BJ (cell line): ENCODE measurements at regions not wholly inside any gene's neighbourhood (a gene's known extent, or its start where the extent isn't known, plus 50 kb on each side); places are given as distances from the start of the nearest gene placed in this dataset.
"Not testable (repeated sequence)": the region's sequence is repeated elsewhere in the genome, so short reads cannot be mapped to it uniquely, and the experiment has no call there.

Experiments
- CTCF ChIA-PET: fragments of 350-600 bp; formaldehyde crosslinking; extraction: SDS; loops from one replicate; lab custom pipeline; 2021; ENCODE audit warnings: antibody characterized with exemption, inconsistent platforms; lab: Yijun Ruan, JAX
- POLR2A ChIA-PET: fragments of 300-600 bp; sonication (Branson Sonifier 250); formaldehyde crosslinking; extraction: SDS; loops from one replicate; lab custom pipeline; 2021; ENCODE audit warnings: antibody characterized with exemption; lab: Charles Lee
- DNase-seq: peaks from one replicate; pipeline ENCODE4 v3.0.0-alpha.2; 2011; ENCODE audit warnings: low read depth
- H3K27me3 ChIP-seq: 2 replicates; pipeline ENCODE4 v1.6.0; 2011; ENCODE audit warnings: low read length; ENCODE audit not compliant: control insufficient read depth, insufficient read depth
- H3K36me3 ChIP-seq: 2 replicates; pipeline ENCODE4 v1.5.1; 2011; ENCODE audit warnings: low read length; ENCODE audit not compliant: control insufficient read depth, insufficient read depth
- H3K4me3 ChIP-seq: 2 replicates; pipeline ENCODE4 v1.5.1; 2011; ENCODE audit warnings: low read depth, mild to moderate bottlenecking, control low read depth, low read length
- CTCF ChIP-seq: IDR thresholded peaks from 2 replicates; pipeline ENCODE4 v1.5.1; 2011; ENCODE audit warnings: low read depth, mild to moderate bottlenecking, control low read depth, inconsistent platforms, low read length, moderate library complexity; ENCODE audit not compliant: insufficient read depth

GRCh38 chr1:65552484-65552883 is 132.0 kb downstream of the LEPR start:
- POLR2A ChIA-PET, H3K4me3 ChIP-seq, DNase-seq, H3K27me3 ChIP-seq, H3K36me3 ChIP-seq, CTCF ChIA-PET: not testable (repeated sequence)

- H3K4me3 ChIP-seq, H3K36me3 ChIP-seq, H3K27me3 ChIP-seq, POLR2A ChIA-PET, DNase-seq: not testable (repeated sequence)
- CTCF ChIA-PET: interaction anchor here (1.5 kb wide), 1 partner anchor 18 kb away, joined by 3 read pairs; no protein-coding TSS in a partner anchor
Measured at GRCh38 chr1:65554086-65554764, 133.8 kb downstream of the LEPR start.

GRCh38 chr1:65554829-65555228 is 134.4 kb downstream of the LEPR start:
- no peaks in the 10 kb centered on the region for H3K27me3 ChIP-seq
- no peak overlapping the region for H3K4me3 ChIP-seq
- no peak for DNase-seq
- no peaks in the 10 kb centered on the region for H3K36me3 ChIP-seq
- TF ChIP-seq CTCF: no peak
- ChIA-PET CTCF (interaction anchor here (1.5 kb wide), 1 partner anchor 19 kb away, joined by 3 read pairs; no protein-coding TSS in a partner anchor), POLR2A (no interaction called here)

GRCh38 chr1:65558215-65558614 is 137.7 kb downstream of the LEPR start:
- TF ChIP-seq CTCF: no peak
- POLR2A ChIA-PET: no interaction called here
- CTCF ChIA-PET: no interaction called here
- Histone ChIP-seq H3K36me3 (no peaks in the 10 kb centered on the region), H3K27me3 (no peaks in the 10 kb centered on the region), H3K4me3 (no peak overlapping the region)
- no peak for DNase-seq

GRCh38 chr1:65564493-65564892 is 144.0 kb downstream of the LEPR start:
- no peak for TF ChIP-seq CTCF
- Histone ChIP-seq H3K27me3 (no peaks in the 10 kb centered on the region), H3K4me3 (no peak overlapping the region), H3K36me3 (no peaks in the 10 kb centered on the region)
- ChIA-PET CTCF (no interaction called here), POLR2A (no interaction called here)
- DNase-seq: no peak

- Histone ChIP-seq H3K36me3 (no peaks in the 10 kb centered on the region), H3K27me3 (no peaks in the 10 kb centered on the region), H3K4me3 (no peak overlapping the region)
- ChIA-PET CTCF (no interaction called here), POLR2A (no interaction called here)
- no peak for DNase-seq
- TF ChIP-seq CTCF: no peak
Measured at GRCh38 chr1:65568285-65568684, 147.8 kb downstream of the LEPR start.
